Left kidney (tissue), 1 donor: ENCODE measurements at regions not wholly inside any gene's neighbourhood (a gene's known extent, or its start where the extent isn't known, plus 50 kb on each side); places are given as distances from the start of the nearest gene placed in this dataset.

Source experiments
- DNase-seq: peaks from one replicate; pipeline ENCODE4 v3.0.0-alpha.2; 2013

DNA sequence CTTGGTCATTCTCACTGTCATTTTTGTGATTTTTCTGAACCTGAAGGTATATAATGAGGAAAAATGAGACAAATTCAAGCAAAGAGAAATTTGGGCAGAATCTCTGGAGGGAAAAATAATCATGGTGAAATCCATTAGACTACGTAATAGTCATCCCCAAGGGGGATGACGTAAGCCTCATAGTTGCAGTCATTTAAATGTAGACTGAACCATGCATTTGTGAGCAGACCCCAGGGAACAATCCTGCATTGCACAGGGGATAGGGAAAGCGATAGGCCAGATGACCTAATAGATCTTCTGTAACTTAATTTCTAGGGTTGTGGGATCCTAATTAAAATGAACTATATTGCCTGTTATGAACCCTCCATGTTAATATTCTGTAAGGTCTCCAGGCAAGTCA, 167.4 kb upstream of the C1orf21 start:
- DNase-seq, result no peak

DNA sequence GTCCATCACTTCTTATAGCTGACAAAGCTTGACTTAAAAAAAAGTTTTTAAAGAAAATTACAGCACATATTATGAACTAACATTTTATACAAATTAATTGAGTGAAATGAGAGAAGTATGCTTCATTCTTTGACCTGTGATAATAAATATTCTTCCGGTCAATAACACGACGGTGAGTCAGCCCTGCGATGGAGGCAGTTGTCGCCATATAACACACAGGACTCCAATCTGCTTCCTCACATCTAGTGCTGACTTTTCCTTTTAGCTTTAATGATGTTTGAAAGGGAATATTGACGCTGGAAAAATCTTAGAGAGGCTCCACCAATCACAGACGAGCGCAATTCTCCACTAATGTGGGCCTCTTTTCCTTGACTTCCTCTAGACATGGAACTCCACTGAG, 166.9 kb upstream of the C1orf21 start:
- DNase-seq, result no peak

DNA sequence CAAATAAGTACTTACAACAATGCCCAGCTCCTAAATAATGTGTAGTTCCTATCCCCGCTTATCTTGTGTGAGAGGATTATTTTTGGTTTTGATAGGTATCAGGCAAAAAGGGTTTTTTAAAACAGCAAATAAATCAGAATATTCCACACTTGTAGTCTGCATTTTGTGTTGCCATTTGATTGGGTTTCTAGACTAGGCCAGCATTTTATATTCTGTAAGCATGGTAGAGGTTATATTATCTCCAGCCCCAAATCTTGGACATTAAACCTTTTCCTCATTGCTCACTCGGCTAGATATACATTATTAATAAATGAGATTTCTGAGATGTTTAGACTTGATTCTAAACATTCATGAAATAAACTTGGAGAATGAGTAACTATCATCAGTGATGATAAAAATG, 165.7 kb upstream of the C1orf21 start:
- no peak for DNase-seq

DNA sequence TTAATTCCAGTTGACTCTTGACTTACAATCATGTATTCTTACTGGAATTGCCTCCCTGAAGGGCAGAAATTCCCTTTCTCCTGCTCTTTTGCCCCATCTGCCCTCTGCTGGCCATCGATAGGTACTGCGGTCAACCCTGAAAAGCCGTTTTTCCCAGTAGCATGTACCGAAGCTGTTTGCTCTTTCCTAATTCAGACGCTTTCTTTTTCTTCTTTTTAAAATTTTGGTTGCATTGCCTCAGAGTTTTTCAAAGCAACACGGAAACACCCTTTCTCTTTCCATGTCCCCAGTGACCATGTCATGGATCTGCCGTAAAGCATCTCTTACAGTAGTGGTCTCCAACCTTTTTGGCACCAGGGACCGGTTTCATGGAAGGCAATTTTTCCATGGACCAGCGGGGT, 164.2 kb upstream of the C1orf21 start:
- no peak for DNase-seq

DNA sequence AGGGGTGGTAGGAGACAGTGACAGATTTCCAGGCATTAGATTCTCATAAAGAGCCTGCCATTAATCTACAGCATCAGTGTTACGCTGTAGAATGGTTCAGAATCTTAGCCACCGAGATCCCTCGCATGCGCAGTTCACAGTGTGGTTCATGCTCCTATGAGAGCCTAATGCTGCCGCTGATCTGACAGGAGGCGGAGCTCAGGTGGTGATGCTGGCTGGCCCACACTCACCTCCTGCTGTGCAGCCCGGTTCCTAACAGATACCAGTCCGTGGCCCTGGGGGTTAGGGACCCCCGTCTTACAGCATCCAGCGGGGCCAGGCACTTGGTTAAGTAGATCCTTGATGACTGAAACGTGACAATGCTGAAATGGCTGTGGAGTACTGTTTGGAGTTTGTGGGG, 163.6 kb upstream of the C1orf21 start:
- no peak for DNase-seq

DNA sequence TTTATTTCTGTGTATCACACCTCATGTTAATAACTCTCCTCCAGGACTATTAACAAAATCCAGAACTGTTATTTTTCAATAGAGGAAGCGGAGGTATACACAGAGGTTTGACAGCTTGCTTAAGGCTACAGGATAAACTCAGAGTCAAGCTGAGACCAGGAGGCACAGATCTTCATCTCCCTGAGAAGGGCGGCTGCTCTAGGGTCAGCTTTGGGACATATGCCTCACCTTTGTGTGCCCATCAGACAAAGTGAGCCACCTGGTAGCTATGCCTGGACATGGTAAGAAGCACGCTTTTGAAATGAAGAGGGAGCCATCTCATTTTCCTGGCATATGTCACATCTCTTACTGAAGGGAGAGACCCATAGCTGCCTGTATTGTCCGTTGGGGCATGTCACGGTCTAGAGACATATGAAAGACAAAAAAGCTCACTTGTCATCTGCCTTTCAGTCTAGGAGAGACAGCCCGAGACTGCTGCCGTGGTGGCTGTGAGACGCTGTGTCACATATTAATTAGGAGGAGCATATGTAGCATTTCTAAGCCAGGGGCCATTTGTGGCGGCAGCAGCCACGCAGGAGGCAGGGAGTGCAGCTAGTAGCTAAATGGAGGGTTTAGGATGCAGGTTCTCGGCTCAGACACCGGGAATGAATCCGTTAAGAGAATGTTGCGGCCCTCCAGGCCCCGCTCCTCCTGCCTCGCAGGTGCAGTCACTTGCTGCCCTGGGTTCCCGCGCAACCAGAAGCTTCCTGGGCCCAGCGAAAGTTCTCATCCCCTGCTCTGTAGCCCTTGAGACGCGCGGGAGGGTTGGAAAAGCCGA, 161.3 kb upstream of the C1orf21 start:
- no peak for DNase-seq

DNA sequence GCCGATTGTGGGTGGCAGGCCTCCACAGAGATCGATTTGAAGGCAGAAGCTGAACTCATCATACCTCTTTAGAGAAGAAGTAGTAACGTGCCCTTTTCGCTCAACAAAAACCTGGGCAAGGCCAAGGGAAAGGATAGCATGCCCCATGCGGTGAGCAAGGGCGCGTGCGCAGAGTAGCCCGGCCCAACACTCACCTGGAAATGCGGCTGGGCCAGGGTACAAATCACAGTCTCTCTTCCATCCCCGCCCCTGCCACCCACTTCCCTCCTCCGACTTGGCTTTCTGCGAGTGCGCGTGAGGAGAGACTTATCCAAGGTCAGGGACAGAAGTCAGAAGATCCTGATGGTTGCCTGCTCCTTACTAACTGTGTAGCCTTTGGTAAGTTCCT, 160.7 kb upstream of the C1orf21 start:
- no peak for DNase-seq

DNA sequence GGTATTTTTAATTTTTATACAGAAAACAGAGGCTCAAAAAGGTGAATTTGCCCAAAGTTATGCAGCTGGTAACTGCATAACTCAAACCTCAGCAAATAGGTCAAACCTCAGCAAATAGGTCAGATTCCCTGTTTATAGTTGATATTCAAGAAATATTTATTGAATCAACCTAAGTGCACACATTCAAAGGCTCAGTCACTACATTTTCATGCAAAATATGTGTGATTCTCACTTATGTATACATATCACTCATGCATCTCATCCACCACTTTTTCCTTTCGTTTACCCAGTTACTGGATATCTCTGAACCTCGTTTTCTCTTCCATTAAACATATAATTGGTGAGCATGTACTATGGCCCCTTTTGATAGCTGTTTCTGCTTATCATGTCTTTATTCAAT, 158.3 kb upstream of the C1orf21 start:
- DNase-seq, result no peak

DNA sequence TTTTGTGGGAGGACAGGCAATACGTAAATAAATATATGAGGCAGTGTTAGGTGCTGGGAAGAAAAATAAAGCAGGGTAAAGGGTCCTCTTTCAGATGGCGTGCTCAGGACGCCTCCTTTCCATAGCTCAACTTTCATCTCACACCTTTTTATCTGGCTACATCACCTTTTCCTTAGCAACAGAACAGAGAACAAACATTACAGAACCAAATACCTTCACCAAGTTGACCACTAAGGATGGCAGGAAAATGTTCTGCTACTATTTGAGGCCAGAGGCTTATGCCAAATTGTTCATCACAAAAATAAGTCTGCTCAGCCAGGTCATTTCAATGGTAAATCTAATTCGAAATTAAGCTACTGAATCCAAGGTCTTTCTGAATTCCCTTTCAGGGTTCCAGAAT, 149.2 kb upstream of the C1orf21 start:
- DNase-seq, result no peak

DNA sequence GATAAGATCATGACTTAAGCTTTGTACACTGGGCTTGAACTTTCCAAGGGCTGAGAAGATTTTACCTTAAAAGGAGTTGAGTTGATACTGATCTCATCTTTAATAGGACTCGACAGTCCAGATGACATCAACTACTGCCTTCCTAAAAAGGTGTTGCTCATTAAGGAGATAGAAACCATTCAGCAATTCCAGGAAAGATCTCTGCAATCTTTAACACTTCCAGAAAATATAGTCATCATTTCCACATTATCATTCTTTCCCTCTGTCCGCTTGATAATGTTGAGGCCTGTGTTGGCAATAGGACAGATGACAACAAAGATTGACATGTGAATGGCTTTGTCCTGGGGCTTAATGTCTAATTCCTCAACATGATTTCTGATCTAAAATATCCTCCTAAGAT, 145.4 kb upstream of the C1orf21 start:
- no peak for DNase-seq

DNA sequence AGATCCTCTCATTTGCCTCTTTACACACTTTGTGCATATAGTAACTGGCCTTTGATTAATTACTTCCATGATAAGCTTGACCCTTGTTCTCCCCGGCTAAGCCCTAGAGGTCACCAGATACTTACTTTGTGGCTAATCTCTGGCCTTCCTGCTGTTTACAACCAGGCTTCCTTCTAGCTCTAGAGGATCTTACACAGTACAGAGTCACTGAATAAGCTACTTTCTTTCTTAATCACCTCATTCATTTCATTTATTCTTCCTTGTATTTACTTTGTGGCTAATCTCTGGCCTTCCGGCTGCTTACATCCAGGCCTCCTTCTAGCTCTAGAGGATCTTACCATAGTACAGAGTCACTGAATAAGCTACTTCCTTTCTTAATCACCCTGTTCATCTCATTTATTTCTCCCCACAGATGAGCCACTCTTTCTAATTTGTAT, 144.3 kb upstream of the C1orf21 start:
- no peak for DNase-seq

DNA sequence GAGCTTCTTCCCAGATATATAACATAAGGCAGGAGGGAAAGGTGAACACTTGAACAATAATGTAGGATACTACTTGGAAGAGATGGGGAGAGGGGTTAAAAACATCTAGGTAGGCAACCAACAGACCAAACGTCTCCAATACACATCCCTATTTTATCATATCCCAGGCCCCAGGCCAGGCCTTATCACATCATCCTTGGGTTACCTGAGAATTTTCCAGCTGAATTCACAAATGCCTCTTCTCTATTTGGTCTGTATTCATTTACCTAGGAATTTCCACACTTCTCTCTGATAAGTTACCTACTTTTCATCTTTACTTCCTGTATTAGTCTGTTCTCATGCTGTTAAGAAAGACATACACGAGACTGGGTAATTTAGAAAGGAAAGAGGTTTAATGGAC, 141.9 kb upstream of the C1orf21 start:
- no peak for DNase-seq

DNA sequence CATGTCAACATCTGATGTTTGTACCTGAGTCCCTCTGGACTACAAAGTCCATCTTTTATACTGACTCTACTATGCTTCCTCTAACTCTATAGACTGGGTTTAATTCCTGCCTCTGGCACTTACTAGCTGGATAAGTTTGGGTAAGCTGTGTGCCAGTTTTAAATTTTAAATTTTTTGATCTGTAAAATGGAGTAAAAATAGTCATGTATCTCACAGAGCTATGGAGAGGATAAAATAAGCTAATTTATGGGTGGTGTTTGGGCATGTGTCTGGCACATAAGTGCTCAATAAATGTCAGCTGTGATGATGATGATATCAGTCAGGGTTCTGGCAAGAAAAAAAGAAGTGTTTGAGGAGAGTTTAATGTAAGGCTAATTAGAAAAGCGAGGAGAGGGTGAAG, 139.2 kb upstream of the C1orf21 start:
- DNase-seq, result no peak

DNA sequence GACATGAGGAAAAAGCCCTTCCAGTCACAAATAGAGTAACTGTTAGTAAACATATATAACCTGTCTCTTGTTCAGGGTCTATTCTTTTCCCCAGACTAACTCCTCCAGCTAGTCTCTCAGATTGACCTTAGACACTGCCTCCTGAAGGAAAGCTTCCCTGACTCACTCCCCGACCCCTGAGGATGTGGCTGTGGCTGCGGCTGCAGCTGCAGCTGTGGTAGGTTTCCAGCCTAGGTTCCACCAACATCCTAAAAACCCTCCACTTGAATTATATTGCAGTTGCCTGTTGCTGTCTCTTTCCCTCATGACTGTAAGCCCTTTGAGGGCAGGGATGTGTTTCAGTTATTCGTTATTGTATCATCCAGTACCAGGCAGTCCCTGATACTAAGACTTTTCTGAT, 132.9 kb upstream of the C1orf21 start:
- DNase-seq, result no peak

DNA sequence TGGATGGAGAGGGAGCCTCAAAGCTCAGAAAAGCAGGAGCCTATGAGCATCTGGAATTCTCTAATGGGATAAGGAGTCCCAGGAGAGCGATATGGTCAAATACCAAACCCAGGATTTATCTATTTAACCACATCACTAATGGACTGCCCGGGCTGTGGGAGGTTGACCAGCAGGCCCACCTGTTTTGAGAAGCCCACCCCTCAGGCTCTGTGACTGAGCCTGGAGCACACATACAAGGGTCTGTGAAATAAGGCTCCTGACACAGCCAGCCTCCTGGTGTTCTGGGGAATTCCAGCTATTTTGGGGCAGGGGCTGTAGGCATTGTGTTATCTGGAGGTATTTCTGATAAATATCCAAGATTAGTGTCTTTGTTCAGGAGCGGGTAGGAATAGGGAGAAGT, 132.0 kb upstream of the C1orf21 start:
- DNase-seq, result no peak

DNA sequence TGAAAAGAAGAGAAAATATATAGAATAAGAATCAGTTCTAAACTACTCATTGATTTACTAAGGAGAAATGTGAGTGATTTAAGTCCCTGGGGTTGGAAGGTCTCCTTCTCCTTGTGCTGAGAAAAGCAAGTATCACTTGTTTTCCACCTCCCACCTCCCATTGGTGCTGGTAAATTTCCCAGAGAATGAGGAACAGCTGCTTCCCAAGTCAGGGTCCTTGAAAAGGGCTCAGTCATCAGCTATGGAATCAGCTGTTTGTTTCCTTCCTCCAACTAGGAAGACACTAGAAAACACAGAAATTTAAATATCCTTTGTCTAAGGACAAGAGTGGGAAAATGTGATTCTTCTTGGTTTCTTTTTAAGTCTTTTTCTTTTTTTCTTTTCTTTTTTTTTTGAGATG, 131.3 kb upstream of the C1orf21 start:
- DNase-seq, result no peak

DNA sequence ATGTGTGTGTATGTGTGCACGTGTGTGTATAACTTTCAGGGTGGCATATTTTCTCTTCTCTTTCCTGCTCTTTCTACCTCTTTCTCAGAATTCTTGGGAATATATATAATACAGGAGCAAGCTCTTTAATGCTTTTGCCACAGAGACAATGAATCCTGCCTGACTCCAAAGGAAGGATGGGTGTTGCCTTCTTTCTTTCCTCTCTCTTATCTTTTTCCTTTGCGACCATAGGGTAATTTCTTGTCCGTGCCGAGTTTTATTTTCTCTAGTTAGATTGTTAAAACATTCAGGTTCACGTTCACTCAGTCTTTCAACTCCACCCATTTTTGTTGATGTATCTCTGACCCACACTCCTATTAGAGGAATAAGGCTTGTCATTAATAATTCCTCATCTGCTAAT, 129.0 kb upstream of the C1orf21 start:
- no peak for DNase-seq

DNA sequence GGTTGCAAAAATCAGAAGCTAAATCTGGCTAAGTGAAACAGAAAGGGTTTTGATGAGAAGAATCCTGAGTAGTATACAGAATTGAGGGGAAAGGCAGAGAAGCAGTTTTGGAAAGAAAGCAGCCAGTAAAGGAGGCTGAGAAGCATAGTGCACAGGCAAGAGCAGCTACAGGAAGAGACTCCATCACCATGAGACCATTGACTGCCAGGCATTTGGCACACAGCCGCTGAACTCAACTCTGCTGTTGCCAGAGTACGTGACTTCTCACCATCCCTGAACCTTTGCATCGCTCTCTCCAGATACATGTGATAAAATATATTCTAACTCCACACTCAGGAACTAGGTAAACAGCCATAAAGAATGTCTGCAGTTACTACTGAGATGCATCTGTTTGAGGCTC, 128.3 kb upstream of the C1orf21 start:
- no peak for DNase-seq

DNA sequence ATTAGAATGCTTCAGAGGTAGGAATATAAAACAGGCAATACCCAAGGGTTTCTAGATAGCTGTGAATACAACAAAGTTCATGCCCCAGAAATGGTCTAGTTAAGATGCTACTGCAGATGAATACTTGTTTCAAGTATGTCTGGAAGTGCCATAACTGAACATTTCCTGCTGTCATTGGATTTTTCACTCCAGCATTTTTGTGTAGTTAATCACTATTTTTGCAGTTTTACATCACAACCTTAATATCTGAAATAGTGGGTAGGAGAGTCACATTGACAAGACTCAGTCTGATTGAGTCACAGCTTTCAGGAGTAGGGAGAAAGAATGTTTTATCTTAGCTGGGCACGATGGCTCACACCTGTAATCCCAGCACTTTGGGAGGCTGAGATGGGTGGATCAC, 126.4 kb upstream of the C1orf21 start:
- no peak for DNase-seq

DNA sequence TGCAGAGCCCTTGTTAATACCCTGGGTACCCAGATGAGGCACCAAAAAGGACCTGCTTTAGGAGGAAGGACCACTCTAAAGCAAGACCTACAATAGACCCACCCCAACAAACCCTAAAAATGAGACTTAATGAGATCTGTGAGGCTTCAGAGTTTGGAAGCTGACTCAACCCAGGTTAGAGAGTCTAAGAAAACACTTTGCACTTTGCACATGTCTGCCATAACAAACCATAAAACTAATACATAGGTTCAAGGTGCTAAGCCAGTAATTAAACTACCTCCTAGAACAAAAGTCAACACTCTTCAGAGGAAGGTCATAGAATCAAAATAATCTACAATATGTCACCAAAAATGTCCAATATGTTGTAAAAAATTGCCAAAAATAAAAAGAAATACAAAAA, 124.7 kb upstream of the C1orf21 start:
- no peak for DNase-seq

DNA sequence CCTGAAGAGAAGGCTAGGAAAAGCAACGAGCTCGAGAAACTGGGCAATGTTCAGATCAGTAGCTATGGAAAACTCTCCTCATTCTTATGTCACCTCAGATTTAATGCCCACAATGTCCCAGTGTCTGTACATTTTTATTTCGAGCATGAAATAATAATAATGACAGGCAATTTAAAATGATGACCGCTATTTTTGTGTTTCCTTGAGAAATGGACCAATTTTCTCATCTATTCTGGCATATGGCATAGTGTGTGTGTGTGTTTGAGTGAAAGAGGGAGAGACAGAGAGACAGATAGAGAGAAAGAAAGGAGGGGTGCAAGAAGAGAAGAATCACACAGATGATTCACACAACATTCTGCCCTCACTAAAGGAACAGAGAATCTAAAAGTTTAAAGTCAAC, 119.1 kb upstream of the C1orf21 start:
- no peak for DNase-seq

DNA sequence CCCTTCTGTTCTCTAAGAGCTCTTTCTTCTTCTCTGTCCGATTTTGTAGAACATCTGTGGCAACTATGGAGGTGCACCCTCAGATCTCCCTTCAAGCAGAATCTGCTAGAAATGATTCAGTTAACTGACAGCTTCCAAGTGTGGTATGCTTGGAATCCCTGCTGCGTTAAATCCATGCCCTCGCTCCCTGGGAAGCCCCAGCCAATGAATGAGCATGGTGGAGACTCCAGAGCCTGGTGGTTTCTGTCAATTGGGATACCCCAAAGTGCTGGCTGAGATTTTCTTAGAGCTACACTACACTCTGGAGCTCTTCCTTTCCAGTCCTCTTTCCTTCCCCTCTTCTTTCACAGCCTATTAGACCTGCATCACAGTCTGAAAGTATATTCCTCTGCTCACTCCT, 116.3 kb upstream of the C1orf21 start:
- no peak for DNase-seq

DNA sequence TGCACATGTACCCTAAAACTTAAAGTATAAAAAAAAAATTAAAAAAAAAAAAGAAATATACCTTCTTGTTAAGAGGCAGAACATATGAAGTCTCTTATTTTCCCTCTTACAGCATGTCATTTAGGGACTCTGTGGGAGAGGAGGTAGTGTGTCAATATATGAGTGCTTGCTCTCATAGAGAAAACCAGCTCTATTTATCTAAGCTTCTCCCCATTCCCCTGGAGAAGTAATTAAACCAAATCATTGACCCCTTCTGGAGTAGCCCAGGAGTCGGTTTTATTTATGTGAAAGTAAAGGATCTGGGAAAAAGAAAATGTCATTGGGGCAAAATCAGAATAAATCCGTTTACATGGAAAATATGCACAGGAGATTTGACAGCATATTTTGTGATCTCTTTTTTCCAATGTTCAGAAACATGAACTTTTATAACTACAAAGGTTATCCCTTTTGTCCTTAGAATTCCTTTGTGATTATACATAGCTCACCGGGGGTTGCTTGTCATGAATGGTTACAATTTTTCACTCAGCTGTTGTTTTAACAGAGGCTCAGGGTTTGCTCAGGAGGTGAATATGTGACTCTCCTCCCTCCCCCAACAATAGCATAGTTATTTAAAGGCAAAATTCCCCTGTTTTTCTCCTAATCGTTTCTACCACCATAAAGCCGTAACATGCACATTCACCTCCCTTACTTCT, 114.5 kb upstream of the C1orf21 start:
- no peak for DNase-seq

DNA sequence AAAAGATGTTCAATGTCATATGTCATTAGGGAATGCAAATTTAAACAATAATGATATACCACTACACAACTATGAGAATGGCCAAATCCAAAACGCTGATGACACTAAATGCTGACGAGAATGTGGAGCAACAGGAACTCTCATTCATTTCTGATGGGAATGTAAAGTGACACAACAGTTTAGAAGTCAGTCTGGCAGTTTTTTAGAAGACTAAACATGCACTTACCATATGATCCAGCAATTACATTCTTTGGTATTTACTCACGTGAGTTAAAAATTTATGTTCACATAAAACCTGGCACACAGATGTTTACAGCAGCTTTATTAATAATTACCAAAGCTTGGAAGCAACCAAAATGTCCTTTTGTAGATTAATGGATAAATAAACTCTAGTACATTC, 110.4 kb upstream of the C1orf21 start:
- no peak for DNase-seq
